Hypothalamus (tissue), 51 donors: ENCODE measurements at regions not wholly inside any gene's neighbourhood (a gene's known extent, or its start where the extent isn't known, plus 50 kb on each side); places are given as distances from the start of the nearest gene placed in this dataset.
A peak's percentile ranks its signal among the peaks of the same experiment; 100 is the strongest.
"Not testable (repeated sequence)": the region's sequence is repeated elsewhere in the genome, so short reads cannot be mapped to it uniquely, and the experiment has no call there.

Source experiments
- DNase-seq, 51 donors: peaks; one replicate each; lab custom pipeline; 2025; lab: John Stamatoyannopoulos, UW

GRCh38 chr5:98173334-98173733 lies 600.1 kb upstream of the RGMB start:
- DNase-seq: no peak

- no peak for DNase-seq
Measured at GRCh38 chr5:98175474-98175873, 598.0 kb upstream of the RGMB start.

- DNase-seq: no peak
Measured at GRCh38 chr5:98179791-98180755, 593.4 kb upstream of the RGMB start.

- DNase-seq: no peak
Measured at GRCh38 chr5:98186128-98186527, 587.3 kb upstream of the RGMB start.

DNA sequence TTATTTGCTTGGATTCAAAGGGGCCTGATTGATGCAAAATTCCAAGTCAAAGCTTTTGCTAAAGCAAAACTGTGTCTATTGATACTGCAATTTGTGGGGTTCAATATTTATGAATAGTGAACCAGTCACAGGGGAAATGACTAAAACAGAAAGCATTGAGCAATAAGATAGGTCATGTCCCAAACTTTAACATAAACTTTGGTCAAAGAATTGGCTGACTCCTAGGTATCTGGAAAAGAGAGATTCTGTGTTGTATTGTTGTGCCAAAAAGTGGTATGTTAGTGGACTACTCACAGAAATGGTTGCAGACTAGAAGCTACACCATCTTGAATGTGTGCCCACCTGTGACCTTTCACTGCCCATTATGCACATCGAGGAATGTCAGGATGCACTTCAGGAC lies 585.5 kb upstream of the RGMB start:
- DNase-seq: no peak

DNA sequence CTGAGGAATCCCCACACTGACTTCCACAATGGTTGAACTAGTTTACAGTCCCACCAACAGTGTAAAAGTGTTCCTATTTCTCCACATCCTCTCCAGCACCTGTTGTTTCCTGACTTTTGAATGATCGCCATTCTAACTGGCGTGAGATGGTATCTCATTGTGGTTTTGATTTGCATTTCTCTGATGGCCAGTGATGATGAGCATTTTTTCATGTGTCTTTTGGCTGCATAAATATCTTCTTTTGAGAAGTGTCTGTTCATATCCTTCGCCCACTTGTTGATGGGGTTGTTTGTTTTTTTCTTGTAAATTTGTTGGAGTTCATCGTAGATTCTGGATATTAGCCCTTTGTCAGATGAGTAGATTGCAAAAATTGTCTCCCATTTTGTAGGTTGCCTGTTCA lies 583.1 kb upstream of the RGMB start:
- DNase-seq: not testable (repeated sequence)

DNA sequence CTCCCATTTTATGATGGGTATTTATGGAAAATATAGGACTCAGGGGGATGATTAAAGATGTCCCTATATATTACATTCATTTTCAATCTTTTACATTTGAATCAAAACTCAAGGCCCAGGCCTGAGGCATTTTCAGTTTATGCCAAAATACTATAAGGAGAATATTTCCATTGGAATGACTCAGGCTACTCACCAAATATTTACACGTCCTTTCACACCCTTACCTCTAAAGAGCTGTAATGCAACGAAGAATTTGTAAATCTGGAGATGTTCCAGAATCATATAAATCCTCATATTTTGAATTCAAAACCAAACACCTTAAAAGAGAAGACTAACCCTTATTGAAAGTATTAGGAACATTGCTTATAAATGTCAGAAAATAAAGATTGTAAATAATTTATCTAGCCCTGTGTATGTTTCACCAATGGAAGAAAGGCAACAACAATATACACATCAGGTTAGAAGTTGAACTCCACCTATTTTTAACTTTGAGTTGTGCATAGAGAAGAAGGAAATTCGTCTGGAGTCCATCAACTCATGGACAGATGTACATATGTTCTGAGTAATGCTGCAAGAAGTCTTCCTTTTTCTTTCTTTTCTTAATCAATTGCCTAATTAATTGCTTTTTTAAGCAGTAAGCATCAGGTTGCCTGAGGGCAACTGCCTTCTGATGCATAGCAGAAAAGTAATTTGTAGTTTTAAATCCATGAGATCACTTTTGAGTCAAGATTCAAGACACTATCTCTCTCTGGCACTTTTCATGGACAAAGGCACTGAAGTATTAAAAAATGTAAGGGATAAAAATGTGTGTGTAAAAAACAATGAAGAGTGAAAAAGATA lies 579.3 kb upstream of the RGMB start:
- no peak for DNase-seq

DNA sequence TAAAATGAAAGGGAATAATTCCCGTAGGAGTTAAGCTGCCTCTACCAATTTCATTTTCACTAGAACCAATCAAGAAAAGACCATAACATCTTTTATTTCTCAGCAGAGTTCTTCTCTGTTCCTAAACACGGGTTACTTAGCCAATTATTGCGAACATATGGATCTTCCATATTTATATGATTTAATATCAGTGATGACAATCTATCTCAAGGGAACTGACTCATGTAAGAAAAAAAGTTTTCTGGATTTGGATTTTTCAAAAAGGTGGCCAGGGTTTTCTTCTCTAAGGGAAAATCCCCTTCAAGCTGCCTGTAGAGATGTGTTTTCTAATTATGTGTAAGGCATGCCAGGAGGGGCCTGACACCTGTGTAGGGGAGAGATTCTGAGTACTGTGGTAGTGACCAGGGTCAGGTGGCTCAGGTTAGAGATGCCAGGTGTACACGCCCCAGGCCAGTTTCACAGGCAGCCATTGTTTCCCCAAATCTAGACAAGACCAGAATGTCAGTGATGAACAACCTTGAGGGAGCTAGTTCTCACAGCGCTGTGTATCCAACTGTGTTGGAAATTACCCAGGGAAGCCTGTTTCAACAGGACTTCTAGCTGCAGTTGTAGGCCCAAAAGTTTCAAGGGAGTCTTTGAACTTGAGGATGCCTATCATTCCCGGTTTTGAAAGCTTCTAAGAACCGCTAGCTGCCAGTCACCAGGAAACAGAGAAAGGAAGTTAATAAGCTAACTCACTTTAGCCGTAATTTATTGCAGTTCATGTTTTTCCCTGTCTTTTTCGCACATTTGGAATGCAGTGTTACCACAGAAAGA lies 572.5 kb upstream of the RGMB start:
- DNase-seq: no peak

GRCh38 chr5:98204798-98205197 lies 568.7 kb upstream of the RGMB start:
- DNase-seq: no peak

DNA sequence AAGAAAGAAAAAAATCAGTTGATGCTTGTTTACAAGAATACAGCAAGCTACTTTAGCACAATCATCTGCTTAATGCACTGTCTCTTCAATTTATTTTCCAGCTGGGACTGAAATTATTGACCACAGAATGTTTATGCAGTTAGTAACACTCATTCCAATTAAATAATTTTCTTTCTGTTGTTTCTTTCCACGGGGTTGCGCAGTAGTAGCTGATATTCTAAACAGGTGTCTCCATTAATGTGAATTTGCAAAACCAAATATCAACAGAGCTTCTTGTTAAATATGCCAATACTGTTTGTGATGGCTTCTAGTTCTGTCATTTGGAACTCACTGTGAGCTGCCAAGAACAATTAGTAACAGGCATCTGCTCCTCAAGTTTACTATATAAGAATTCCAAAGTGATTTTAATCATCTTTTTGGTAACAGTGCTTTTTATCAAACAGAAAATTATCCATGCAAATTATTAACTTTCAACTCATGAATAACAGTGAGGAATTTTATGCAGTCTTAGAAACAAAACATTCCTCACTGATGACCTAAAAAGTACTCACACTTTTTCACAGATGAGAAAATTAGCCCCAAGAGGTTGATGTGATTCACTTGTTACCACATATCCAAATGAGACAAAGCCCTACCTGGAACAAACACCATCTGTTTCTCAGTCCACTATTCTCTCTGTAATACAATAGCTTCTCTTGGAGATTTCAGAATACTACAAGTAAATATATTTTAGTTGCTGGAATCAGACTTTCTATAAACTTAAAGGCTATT lies 567.6 kb upstream of the RGMB start:
- DNase-seq: peak in 1 of 51 donors; percentile 2

GRCh38 chr5:98206566-98206965 lies 566.9 kb upstream of the RGMB start:
- no peak for DNase-seq

GRCh38 chr5:98209418-98209817 lies 564.0 kb upstream of the RGMB start:
- DNase-seq: no peak

GRCh38 chr5:98214240-98215051 lies 559.0 kb upstream of the RGMB start:
- no peak for DNase-seq

DNA sequence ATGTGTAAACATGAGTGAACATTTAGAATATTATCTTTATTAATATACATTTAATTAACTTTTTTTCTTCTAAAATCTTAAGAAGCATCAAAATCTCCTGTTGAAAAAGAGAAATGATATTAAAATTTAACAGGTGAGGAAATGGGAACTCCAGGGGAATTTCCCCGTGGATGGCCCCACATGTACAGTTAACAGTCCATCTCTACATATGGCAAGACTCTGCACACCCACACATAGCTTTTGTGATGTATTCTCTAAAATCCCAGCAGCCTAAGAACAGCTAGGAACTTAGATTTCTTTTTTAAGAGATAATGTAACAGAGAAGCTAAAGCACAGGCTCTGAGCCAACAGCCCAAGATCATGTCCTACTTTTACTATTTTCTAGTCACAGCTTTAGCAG lies 556.3 kb upstream of the RGMB start:
- no peak for DNase-seq

- no peak for DNase-seq
Measured at GRCh38 chr5:98218838-98219237, 554.6 kb upstream of the RGMB start.

DNA sequence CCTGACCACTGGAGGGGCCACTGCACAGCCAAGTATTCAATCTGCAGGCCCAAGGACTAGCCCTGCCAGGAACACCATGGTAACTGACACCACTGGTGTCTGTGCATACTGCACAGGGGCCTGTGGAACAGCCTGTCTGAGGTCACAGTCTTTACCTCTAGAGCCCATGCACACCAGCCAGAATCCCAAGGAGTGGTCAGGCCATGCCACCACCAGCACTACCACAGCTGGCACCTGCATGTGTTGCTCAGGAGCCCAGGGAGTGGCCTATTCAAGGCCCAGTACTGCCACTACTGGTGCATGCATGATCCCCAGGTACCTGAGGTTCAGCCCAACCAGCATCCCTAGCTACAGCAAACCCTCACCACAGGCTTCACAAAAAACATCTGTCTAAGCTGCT lies 546.0 kb upstream of the RGMB start:
- DNase-seq: no peak

DNA sequence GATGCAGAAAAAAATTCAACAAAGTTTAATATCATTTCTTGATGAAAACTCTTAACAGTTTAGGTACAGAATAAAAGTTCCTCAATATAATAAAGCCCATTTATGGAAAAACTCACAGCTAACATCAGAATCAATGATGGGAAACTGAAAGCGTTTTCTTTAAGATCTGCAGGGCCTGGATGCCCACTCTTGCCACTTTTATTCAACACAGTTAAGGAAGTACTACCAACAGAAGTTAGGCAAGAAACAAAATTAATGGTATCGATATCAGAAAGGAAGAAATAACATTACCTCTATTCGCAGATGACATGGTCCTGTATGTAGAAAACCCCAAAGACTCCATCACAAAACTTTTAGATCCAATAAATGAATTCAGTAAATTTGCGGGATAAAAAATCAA lies 542.4 kb upstream of the RGMB start:
- no peak for DNase-seq

- not testable (repeated sequence) for DNase-seq
Measured at GRCh38 chr5:98237794-98238193, 535.7 kb upstream of the RGMB start.

GRCh38 chr5:98243972-98244371 lies 529.5 kb upstream of the RGMB start:
- no peak for DNase-seq
